NCI-H82 treated with DMSO at 0.1 percent for 48 hours (cell line): ENCODE measurements at regions not wholly inside any gene's neighbourhood (a gene's known extent, or its start where the extent isn't known, plus 50 kb on each side); places are given as distances from the start of the nearest gene placed in this dataset.
A peak's percentile ranks its signal among the peaks of the same experiment; 100 is the strongest.
"Not testable (repeated sequence)": the region's sequence is repeated elsewhere in the genome, so short reads cannot be mapped to it uniquely, and the experiment has no call there.

Experiments
- DNase-seq: peaks from one replicate; lab custom pipeline; 2025; ENCODE audit not compliant: unreplicated experiment; lab: John Stamatoyannopoulos, UW

DNA sequence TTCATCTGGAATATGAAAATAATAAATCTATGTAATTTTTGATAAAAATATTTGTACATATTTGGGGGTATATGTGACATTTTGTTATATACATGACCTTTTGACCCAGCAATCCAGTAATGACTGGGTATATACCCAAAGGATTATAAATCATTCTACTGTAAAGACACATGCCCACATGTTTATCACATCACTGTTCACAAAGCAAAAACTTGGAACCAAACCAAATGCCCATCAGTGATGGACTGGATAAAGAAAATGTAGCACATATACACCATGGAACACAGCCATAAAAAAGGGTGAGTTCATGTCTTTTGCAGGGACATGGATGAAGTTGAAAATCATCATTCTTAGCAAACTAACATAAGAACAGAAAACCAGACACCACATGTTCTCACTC, 472.1 kb upstream of the DDX18 start:
- no peak for DNase-seq

GRCh38 chr2:117349687-117350086, 464.8 kb upstream of the DDX18 start:
- no peak for DNase-seq

GRCh38 chr2:117351396-117351795, 463.1 kb upstream of the DDX18 start:
- no peak for DNase-seq

GRCh38 chr2:117359266-117359914, 455.1 kb upstream of the DDX18 start:
- no peak for DNase-seq

DNA sequence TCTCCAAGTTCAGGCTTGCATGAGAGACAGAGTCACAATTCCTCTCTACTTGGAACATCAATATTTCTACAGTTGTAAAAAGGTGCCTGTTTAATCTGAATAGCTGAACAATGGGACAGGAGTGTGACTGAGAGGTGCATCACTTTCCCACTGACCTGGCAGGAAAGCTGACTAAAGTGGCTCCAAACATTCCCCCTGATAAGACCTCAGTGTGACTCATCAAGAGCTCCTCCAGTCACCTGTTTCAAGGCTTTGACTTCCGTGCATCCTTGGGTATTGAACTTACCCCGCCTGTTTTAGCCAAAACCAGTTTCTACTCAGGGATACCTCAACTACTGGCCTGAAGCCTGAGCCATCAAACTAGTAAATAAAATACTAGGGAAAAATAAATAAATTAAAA, 453.9 kb upstream of the DDX18 start:
- DNase-seq = no peak

DNA sequence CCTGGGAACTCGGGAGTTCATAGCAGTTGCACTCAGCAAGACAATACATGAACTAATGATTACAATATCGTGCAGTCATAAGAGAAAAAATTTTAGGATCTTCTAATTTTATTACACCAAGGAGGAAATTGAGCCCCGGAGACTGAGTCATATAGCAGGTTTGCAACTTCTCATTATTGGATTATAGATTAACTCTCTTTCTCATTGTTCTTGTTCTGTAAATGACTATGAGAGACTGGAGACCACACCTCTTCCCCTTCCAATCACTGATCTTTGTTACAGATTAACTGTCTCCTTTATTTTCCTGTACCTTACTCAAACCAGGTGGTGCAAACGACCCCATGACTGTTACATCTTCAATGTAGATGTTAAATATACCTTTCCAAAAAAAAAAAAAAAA, 435.8 kb upstream of the DDX18 start:
- DNase-seq = no peak

GRCh38 chr2:117379928-117380327, 434.6 kb upstream of the DDX18 start:
- no peak for DNase-seq

- DNase-seq = not testable (repeated sequence)
Observed at GRCh38 chr2:117383997-117384396, 430.5 kb upstream of the DDX18 start.

- no peak for DNase-seq
Observed at GRCh38 chr2:117396161-117396560, 418.3 kb upstream of the DDX18 start.

DNA sequence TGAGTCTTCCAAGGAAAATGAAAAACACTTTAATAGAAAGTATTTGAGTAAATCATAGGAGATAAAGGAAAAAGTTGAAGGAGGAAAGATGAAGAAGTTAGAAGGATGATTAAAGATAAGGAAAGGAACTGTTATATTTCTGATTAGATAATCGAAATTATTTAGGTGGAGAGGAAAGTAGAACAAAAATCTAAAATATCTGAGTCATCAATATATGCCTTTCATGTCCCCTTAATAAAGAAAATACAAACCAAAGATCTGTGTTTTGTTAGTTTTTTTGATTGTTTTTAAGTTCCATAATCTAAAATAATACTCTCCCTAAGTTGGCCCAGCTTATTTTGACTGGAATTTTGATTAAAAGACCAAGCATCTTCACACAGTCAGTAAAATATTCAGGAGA, 412.9 kb upstream of the DDX18 start:
- DNase-seq = no peak

DNA sequence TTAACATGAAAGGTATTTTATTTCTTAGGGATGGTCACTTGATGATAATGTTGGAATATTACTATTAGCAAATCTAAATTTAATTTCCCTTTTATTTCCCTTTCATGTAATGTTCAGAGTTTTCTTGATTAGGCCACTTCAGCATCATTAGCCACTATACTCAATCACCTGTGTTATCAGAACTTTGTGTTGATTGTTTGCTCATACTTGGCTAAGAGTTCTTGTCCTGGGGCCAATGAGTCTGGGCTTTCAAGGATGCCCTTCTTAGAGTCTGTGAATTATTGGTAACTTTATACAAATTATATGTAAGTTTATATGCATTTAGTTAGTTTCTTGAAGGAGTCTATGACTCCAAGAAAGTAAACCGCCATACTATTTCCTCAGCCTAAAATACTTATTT, 408.0 kb upstream of the DDX18 start:
- DNase-seq = no peak

GRCh38 chr2:117407746-117408145, 406.7 kb upstream of the DDX18 start:
- no peak for DNase-seq

DNA sequence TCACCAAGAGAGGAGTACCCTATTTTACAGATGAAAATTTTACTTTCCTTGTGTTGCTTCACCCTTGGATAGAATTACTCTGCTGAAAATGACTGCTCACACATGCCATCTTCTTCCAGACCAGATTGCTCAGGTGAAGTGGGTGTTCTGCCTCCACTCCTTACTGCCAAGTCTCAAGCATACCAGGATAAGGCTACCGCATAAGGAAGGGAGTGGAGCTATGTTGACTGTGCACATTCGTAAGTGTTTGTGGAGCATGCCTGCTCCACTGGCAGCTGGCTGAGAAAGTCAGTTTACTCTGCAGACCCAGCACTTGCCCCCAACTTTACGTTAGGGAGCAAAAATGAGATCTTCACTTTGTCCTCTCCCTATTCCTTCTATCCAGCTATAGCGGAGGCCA, 405.0 kb upstream of the DDX18 start:
- no peak for DNase-seq

DNA sequence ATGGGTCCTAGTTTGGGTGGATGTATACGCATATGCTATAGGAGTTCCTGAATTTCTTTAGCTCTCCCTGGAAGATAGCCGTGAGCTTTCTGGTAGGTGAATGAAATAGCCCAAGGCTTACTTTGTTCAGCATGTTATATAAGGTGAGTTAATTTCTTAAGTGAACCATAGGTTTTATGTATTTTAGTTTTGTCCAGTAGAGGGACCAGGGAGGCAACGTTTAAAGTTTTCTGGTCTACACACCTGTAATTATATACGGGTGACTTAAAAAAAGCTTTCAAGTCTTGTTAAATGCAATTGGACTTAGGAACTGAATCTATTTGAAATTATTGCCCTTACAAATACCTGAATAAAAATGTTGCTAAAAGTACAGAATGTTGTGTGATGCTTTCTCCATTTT, 402.5 kb upstream of the DDX18 start:
- DNase-seq = no peak

DNA sequence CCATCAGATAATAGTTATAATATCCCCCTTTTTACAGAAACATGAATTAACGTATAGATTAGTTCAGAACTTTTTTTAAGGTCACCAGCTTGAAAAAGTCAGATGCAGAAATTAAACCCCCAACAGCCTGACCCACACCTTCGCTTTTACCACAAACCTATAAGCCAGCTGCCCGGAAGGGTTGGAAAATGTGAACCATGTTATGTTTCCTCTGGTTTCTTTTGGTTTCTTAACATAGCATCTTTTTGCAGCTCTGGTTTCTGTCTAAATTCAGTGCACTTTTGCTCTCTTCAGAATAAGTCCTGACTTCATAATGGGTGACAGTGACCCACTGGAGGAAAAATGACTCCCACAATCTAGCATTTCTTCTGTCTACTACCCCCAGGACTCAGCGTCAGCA, 381.7 kb upstream of the DDX18 start:
- no peak for DNase-seq

- no peak for DNase-seq
Observed at GRCh38 chr2:117436697-117437096, 377.8 kb upstream of the DDX18 start.

GRCh38 chr2:117470311-117471095, 344.0 kb upstream of the DDX18 start:
- DNase-seq = peak; percentile 17

GRCh38 chr2:117481608-117482007, 332.9 kb upstream of the DDX18 start:
- DNase-seq = no peak

GRCh38 chr2:117485588-117485987, 328.9 kb upstream of the DDX18 start:
- DNase-seq = no peak

- no peak for DNase-seq
Observed at GRCh38 chr2:117486081-117486480, 328.4 kb upstream of the DDX18 start.

DNA sequence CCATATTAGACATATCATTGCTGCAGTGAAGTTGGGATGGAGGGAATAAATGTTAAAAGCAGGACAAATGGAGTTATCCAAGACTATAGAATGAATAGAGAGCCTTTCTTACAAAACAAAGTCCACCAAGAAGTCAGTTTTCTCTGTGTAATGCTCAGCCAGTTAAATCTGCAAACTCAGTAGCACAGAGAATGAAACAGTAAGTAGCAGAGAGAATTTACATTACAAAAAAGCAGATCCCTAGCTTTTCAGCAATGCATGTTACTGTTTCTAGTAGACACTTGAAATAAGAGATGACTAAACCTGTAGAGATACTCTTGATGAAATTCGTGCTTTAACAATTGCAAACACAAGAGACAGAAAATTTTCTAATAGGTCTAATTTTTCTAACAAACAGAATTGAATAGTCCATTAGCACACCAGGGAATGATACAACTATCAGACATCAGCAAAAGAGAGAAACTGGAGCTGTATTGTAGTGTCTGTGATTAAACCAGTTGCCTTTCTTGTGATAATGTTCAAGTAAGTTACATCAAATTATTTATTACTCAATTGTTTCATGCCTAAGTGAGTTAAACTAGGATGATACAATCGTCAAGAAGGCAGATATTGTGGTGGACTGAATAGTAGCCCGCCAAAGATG, 322.2 kb upstream of the DDX18 start:
- no peak for DNase-seq

- DNase-seq = no peak
Observed at GRCh38 chr2:117500721-117501120, 313.8 kb upstream of the DDX18 start.
